Motor neuron (in vitro differentiated cells): ENCODE measurements at regions not wholly inside any gene's neighbourhood (a gene's known extent, or its start where the extent isn't known, plus 50 kb on each side); places are given as distances from the start of the nearest gene placed in this dataset.
A peak's percentile ranks its signal among the peaks of the same experiment; 100 is the strongest.

Experiments
- ATAC-seq, 8 experiments: fragments of 200-7000 bp; cut with Tn5 transposase; replicated peaks in 6 of 8; 2 replicates each; pipeline ENCODE4 v1.8.0; 2021; ENCODE audit warnings: mild to moderate bottlenecking in 8 of 8, moderate library complexity in 8 of 8
- H3K27ac ChIP-seq, 2 donors: fragments of 250-450 bp; sonication (Bioruptor Pico); 2 replicates each; pipeline ENCODE4 v1.9.0; 2021; ENCODE audit warnings: antibody characterized with exemption in 2 of 2, mild to moderate bottlenecking in 2 of 2, moderate library complexity in 1 of 2
- H3K4me1 ChIP-seq, 2 donors: fragments of 250-450 bp; sonication (Bioruptor Pico); replicated peaks in 1 of 2; 2 replicates each; pipeline ENCODE4 v1.6.1; 2021; ENCODE audit warnings: antibody characterized with exemption in 2 of 2, mild to moderate bottlenecking in 2 of 2, moderate library complexity in 1 of 2
- H3K4me3 ChIP-seq, 5 donors: fragments of 250-450 bp; sonication (Bioruptor Pico); 2 replicates each; pipeline ENCODE4 v1.9.0; 2021; ENCODE audit warnings: antibody characterized with exemption in 5 of 5, mild to moderate bottlenecking in 5 of 5, moderate library complexity in 4 of 5
- WGBS, 10 experiments: fragments of 450-650 bp; shearing (Covaris generic); methylation state at CpG; one replicate each; pipeline ENCODE4 v1.0.0; 2022; 5-methylcytosine and 5-hydroxymethylcytosine counted together
- in situ Hi-C, 9 experiments: fragments of 400-800 bp; cut with MboI; loops; one replicate each; pipeline ENCODE4 v1.15.0; 2021; ENCODE audit warnings: low sequenced_read_pairs in 9 of 9, low pct_unique_long_range_greater_than_20kb in 2 of 9; ENCODE audit not compliant: unreplicated experiment in 9 of 9

GRCh38 chr13:109650861-109651260 is 135.5 kb downstream of the IRS2 start:
- no peak for ATAC-seq
- in situ Hi-C loops = no loop called here
- H3K4me3 ChIP-seq = no peak overlapping the region
- WGBS, 10 experiments = 0 to 100% (median 83%) methylated on average over 1 to 3 of the region's 3 CpGs; no CpG with 5 or more reads in 2 of the 10 experiments
- H3K4me1 ChIP-seq = no peaks in the 10 kb centered on the region
- no peak overlapping the region for H3K27ac ChIP-seq

- 4 to 100% (median 85%) methylated on average over 1 to 3 of the region's 3 CpGs for WGBS, 10 experiments
- Histone ChIP-seq H3K27ac (no peak overlapping the region), H3K4me3 (no peak overlapping the region), H3K4me1 (no peaks in the 10 kb centered on the region)
- in situ Hi-C loops = no loop called here
- ATAC-seq = no peak
These were observed 136.7 kb downstream of the IRS2 start for GRCh38 chr13:109649713-109650112.

GRCh38 chr13:109647699-109648098 is 138.7 kb downstream of the IRS2 start:
- WGBS, 10 experiments = 0 to 84% (median 71%) methylated on average over 1 to 2 of the region's 2 CpGs; no CpG with 5 or more reads in 1 of the 10 experiments
- H3K27ac ChIP-seq = no peak overlapping the region
- in situ Hi-C loops = no loop called here
- ATAC-seq = no peak
- no peak overlapping the region for H3K4me3 ChIP-seq
- H3K4me1 ChIP-seq = no peaks in the 10 kb centered on the region

DNA sequence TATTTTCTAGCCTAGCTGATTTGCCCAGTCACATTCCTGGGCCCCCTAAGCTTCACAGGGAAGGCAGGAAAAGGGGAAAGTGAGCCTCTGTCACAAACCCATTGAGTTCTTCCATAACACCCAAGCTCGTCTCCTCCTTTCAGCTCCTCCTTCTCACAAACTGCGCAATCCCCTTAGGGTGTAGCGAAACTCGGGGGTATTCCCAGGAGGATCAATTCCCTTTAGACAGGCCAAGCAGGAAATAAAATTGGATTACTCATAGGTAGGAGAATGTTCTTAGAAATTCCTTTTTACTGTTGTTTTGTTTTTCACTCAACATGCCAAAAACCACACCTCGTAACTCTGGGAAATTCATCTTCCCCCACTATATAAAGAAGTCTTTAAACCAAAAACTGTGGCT is 139.3 kb downstream of the IRS2 start:
- in situ Hi-C loops = no loop called here
- WGBS, 10 experiments = 32 to 100% (median 82%) methylated on average over 1 to 4 of the region's 5 CpGs; no CpG with 5 or more reads in 1 of the 10 experiments
- Histone ChIP-seq H3K4me1 (no peaks in the 10 kb centered on the region), H3K4me3 (no peak overlapping the region), H3K27ac (no peak overlapping the region)
- ATAC-seq = no peak

- Histone ChIP-seq H3K4me1 (no peaks in the 10 kb centered on the region), H3K4me3 (no peak overlapping the region), H3K27ac (no peak overlapping the region)
- ATAC-seq = no peak
- 53 to 100% (median 96%) methylated on average over 1 to 5 of the region's 5 CpGs; no CpG with 5 or more reads in 1 of the 10 experiments for WGBS, 10 experiments
- in situ Hi-C loops = no loop called here
These were observed 140.0 kb downstream of the IRS2 start for GRCh38 chr13:109646423-109646822.

DNA sequence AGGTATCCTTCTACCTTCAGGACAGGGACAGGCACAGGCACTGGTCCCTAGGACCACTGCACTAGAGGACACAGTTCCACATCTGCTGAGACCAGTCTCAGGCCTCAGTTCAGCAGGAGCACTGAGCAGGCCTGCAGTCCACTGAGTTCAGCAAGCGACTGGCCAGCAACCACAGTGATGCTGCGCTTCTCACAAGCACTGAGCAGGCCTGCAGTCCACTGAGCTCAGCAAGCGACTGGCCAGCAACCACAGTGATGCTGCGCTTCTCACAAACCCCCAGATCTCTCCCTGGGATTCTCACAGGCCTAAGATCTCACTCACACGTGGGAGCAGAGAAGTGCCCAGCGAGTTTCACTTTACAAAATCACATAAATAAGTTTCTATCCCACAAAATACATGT is 140.6 kb downstream of the IRS2 start:
- Histone ChIP-seq H3K4me3 (no peak overlapping the region), H3K4me1 (no peaks in the 10 kb centered on the region), H3K27ac (no peak overlapping the region)
- 0 to 100% (median 73%) methylated on average over 1 to 5 of the region's 6 CpGs; no CpG with 5 or more reads in 1 of the 10 experiments for WGBS, 10 experiments
- no peak for ATAC-seq
- in situ Hi-C loops = no loop called here

DNA sequence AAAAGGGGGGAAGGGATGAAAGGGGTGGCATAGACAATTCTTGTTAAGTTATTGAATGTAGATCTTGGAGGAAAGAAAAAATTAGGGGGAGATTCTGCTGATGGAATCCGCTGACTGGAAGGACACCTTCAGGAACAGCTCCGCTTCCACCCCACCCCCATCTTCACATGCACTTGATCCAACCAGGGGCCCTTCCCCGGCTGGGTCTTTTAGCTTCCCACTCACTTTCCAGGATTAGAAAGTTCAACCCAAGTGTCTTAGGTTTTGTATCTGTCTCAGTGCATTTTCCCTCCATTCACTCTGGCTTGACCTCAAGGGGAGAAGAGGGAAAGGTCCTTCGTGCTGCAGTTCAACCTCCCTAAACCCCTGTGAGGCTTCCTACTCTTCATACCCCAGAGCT is 141.4 kb downstream of the IRS2 start:
- in situ Hi-C loops = no loop called here
- Histone ChIP-seq H3K4me1 (no peaks in the 10 kb centered on the region), H3K4me3 (no peak overlapping the region), H3K27ac (no peak overlapping the region)
- ATAC-seq = no peak
- WGBS, 10 experiments = 37 to 100% (median 86%) methylated on average over 1 to 4 of the region's 4 CpGs; no CpG with 5 or more reads in 3 of the 10 experiments

GRCh38 chr13:109644069-109644750 is 142.2 kb downstream of the IRS2 start:
- H3K4me1 ChIP-seq = no peaks in the 10 kb centered on the region
- no peak overlapping the region for H3K4me3 ChIP-seq
- H3K27ac ChIP-seq = no peak overlapping the region
- WGBS, 10 experiments = 0 to 100% (median 71%) methylated on average over 1 to 4 of the region's 4 CpGs; no CpG with 5 or more reads in 2 of the 10 experiments
- in situ Hi-C loops = no loop called here
- ATAC-seq = no peak

DNA sequence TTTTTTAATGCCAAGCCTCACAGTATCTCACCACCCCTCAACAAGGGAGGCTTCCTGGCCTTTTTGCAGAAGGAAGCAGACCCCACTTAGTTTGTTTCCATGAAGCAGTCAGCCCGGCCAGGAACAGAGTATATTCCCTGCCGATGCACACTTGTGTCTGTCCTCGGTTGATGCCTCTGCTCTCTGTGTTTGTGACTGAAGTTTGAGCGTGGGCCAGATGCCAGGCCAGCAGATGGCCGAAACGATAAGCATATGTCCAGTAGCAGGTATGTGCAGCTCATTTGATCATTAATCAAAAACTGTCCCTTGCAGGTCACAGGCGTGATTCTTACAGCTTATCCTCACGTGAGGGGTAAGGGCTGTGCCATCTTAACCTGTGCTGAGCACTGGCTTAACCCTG is 144.0 kb downstream of the IRS2 start:
- H3K4me3 ChIP-seq = no peak overlapping the region
- 0 to 88% (median 60%) methylated on average over 2 to 5 of the region's 8 CpGs; no CpG with 5 or more reads in 3 of the 10 experiments for WGBS, 10 experiments
- in situ Hi-C loops = no loop called here
- peaks cover 0 to 3% of the 10 kb centered on the region in 2 donors for H3K4me1 ChIP-seq
- no peak for ATAC-seq
- no peak overlapping the region for H3K27ac ChIP-seq

GRCh38 chr13:109636736-109637135 is 149.6 kb downstream of the IRS2 start:
- Histone ChIP-seq H3K27ac (no peak overlapping the region), H3K4me1 (peaks cover 0 to 4% of the 10 kb centered on the region in 2 donors), H3K4me3 (no peak overlapping the region)
- WGBS, 10 experiments = 51 to 100% (median 93%) methylated on average over 2 to 3 of the region's 3 CpGs; no CpG with 5 or more reads in 1 of the 10 experiments
- ATAC-seq = no peak
- in situ Hi-C loops = no loop called here

- Histone ChIP-seq H3K27ac (no peak overlapping the region), H3K4me3 (no peak overlapping the region), H3K4me1 (peaks cover 0 to 10% of the 10 kb centered on the region in 2 donors)
- ATAC-seq = no peak
- in situ Hi-C loops = no loop called here
- 0 to 100% (median 93%) methylated on average over 1 to 5 of the region's 5 CpGs; no CpG with 5 or more reads in 5 of the 10 experiments for WGBS, 10 experiments
These were observed 155.3 kb downstream of the IRS2 start for GRCh38 chr13:109631069-109631468.

GRCh38 chr13:109630271-109630670 is 156.1 kb downstream of the IRS2 start:
- no peak overlapping the region for H3K4me3 ChIP-seq
- peaks cover 0 to 10% of the 10 kb centered on the region in 2 donors for H3K4me1 ChIP-seq
- H3K27ac ChIP-seq = no peak overlapping the region
- WGBS, 10 experiments = 0 to 98% (median 77%) methylated on average over 1 to 6 of the region's 6 CpGs; no CpG with 5 or more reads in 1 of the 10 experiments
- in situ Hi-C loops = no loop called here
- peak in 1 of 8 experiments; percentile 22 for ATAC-seq

GRCh38 chr13:109629737-109630136 is 156.6 kb downstream of the IRS2 start:
- peaks cover 0 to 10% of the 10 kb centered on the region in 2 donors for H3K4me1 ChIP-seq
- no peak overlapping the region for H3K27ac ChIP-seq
- WGBS, 10 experiments = 72 to 100% (median 89%) methylated on average over 1 to 3 of the region's 3 CpGs; no CpG with 5 or more reads in 2 of the 10 experiments
- H3K4me3 ChIP-seq = no peak overlapping the region
- no peak for ATAC-seq
- in situ Hi-C loops = no loop called here

DNA sequence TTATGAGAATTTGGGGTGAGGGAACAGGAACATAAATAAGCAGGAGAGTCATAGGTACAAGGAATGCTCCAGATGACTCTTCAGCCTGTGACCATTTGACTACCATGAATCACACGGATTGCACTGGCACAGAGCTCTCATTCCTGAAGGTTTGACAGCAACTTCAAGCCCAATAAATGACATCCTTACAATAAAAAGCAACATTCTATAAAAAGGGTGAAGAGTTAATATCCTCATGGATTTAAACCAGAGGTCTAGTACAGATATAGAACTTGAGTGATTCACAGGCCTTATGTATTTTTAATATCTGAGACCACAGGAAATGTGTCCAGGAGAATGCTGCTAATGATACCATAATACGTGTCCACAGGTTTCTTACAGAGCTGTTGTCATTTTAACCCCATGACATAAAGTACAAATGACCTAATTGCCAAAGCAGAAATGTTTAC is 158.1 kb downstream of the IRS2 start:
- 0 to 100% (median 68%) methylated on average over 1 to 2 of the region's 2 CpGs; no CpG with 5 or more reads in 2 of the 10 experiments for WGBS, 10 experiments
- peak in 3 of 8 experiments; percentile 19 to 47 (median 20) for ATAC-seq
- no peak overlapping the region for H3K27ac ChIP-seq
- H3K4me3 ChIP-seq = no peak overlapping the region
- peaks cover 5 to 15% of the 10 kb centered on the region in 2 donors for H3K4me1 ChIP-seq
- in situ Hi-C loops = no loop called here
